ENCODE measurements at regions not wholly inside any gene's neighbourhood (a gene's known extent, or its start where the extent isn't known, plus 50 kb on each side); places are given as distances from the start of the nearest gene placed in this dataset.

DNA sequence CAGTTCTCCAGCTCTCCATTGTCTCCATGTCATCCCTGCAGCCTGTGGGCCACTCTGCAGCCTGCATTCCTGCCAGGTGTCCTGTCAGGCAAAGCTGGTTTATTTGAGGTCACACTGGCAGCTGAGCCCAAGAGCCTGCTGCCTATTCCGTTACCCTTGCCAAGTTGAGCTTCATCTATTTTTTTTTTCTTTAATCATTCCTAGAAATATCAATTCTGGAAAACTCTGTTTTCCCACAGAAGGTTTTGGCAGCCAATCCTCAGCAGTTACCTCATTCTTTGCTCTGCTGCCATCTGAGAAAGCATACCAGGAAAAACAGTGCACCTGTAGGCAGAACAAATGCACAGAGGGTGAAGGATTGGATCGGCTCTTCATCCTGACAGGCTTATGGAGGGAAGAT is 411.0 kb upstream of the ACVR2A start:
- CTCF ChIA-PET: no interaction called here
- BruUV-seq (replicated peaks): no TSS peak
- intact Hi-C loops (cut with micrococcal nuclease; ENCODE audit: unreplicated experiment): no loop called here

GRCh38 chr2:147430408-147430807 is 414.4 kb upstream of the ACVR2A start:
- no peak for TF ChIP-seq CTCF (conservative IDR thresholded peaks at IDR 0.05; ENCODE audit: low read depth, low read length)
- TF ChIP-seq EZH2 (IDR thresholded peaks at IDR 0.05; ENCODE audit: borderline replicate concordance, low read depth, low read length, poor library complexity, severe bottlenecking): no peak
- Histone ChIP-seq H3K36me3 (ENCODE audit: insufficient read depth, low read length, poor library complexity, severe bottlenecking) (no peaks in the 10 kb centered on the region), H3K4me3 (ENCODE audit: low read depth, low read length, poor library complexity, severe bottlenecking) (no peak overlapping the region), H3K27me3 (replicated peaks; ENCODE audit: insufficient read depth, low read depth, low read length, poor library complexity) (no peaks in the 10 kb centered on the region), H3K4me1 (ENCODE audit: insufficient read depth, low read length, poor library complexity, severe bottlenecking) (peaks cover 4% of the 10 kb centered on the region), H3K9me3 (ENCODE audit: low read depth, low read length, poor library complexity, severe bottlenecking) (no peaks in the 10 kb centered on the region), H3K27ac (ENCODE audit: low read depth, low read length, poor library complexity, severe bottlenecking) (no peak overlapping the region)
- DNase-seq (ENCODE audit: low spot score): no peak
- intact Hi-C loops (cut with micrococcal nuclease; ENCODE audit: unreplicated experiment): no loop called here
- CTCF ChIA-PET: no interaction called here
- BruUV-seq (replicated peaks): no TSS peak
- POLR2A ChIA-PET (ENCODE audit: low non-redundant PET): no interaction called here

More for the DNA sequence above, 411.0 kb upstream of the ACVR2A start:
- no peaks in the 10 kb centered on the region for H3K9me3 ChIP-seq (ENCODE audit: low read depth, low read length, poor library complexity, severe bottlenecking)
- no peak for DNase-seq (ENCODE audit: low spot score)
- no peak overlapping the region for H3K27ac ChIP-seq (ENCODE audit: low read depth, low read length, poor library complexity, severe bottlenecking)
- TF ChIP-seq EZH2 (IDR thresholded peaks at IDR 0.05; ENCODE audit: borderline replicate concordance, low read depth, low read length, poor library complexity, severe bottlenecking): no peak
- no peak for TF ChIP-seq CTCF (conservative IDR thresholded peaks at IDR 0.05; ENCODE audit: low read depth, low read length)
- H3K36me3 ChIP-seq (ENCODE audit: insufficient read depth, low read length, poor library complexity, severe bottlenecking): no peaks in the 10 kb centered on the region
- no peaks in the 10 kb centered on the region for H3K4me1 ChIP-seq (ENCODE audit: insufficient read depth, low read length, poor library complexity, severe bottlenecking)
- no peaks in the 10 kb centered on the region for H3K27me3 ChIP-seq (replicated peaks; ENCODE audit: insufficient read depth, low read depth, low read length, poor library complexity)
- POLR2A ChIA-PET (ENCODE audit: low non-redundant PET): no interaction called here
- no peak overlapping the region for H3K4me3 ChIP-seq (ENCODE audit: low read depth, low read length, poor library complexity, severe bottlenecking)

DNA sequence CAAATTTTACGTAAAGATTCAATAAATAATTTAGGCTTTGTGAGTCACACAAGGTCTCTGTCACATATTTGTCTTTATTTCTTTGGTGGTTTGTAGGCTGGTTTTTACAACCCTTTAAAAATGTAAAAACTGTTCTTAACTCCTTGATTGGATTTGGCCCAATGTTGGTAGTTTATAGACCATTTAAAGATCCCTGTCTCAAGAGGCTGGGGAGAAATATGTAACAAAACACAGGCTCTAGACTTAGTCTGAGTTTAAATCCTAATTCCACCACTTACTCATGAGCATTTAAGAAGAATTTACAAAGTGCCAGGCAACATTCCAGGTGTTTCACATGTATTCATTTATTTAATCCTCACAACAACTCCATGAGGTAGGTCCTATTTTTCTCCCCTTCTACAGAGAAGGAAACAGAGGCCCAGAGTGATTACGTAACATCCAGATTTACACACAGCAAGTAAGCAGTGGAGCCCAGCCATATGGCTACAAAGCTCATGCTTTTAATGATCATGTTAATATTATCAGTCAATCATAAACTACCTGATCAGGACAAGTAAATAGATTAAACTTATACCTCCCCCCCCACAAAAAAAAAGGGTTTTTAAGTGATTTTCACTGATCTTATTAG is 416.6 kb upstream of the ACVR2A start:
- intact Hi-C loops (cut with micrococcal nuclease; ENCODE audit: unreplicated experiment): no loop called here
- no peak overlapping the region for H3K27ac ChIP-seq (ENCODE audit: low read depth, low read length, poor library complexity, severe bottlenecking)

More for the DNA sequence above, 416.6 kb upstream of the ACVR2A start:
- Histone ChIP-seq H3K36me3 (ENCODE audit: insufficient read depth, low read length, poor library complexity, severe bottlenecking) (no peaks in the 10 kb centered on the region), H3K4me1 (ENCODE audit: insufficient read depth, low read length, poor library complexity, severe bottlenecking) (peaks cover 11% of the 10 kb centered on the region), H3K9me3 (ENCODE audit: low read depth, low read length, poor library complexity, severe bottlenecking) (no peaks in the 10 kb centered on the region), H3K27me3 (replicated peaks; ENCODE audit: insufficient read depth, low read depth, low read length, poor library complexity) (no peaks in the 10 kb centered on the region), H3K4me3 (ENCODE audit: low read depth, low read length, poor library complexity, severe bottlenecking) (no peak overlapping the region)
- DNase-seq (ENCODE audit: low spot score): no peak
- no peak for TF ChIP-seq EZH2 (IDR thresholded peaks at IDR 0.05; ENCODE audit: borderline replicate concordance, low read depth, low read length, poor library complexity, severe bottlenecking)
- no peak for TF ChIP-seq CTCF (conservative IDR thresholded peaks at IDR 0.05; ENCODE audit: low read depth, low read length)
- ChIA-PET CTCF (no interaction called here), POLR2A (ENCODE audit: low non-redundant PET) (no interaction called here)
- BruUV-seq (replicated peaks): no TSS peak
